ENCODE measurements at regions not wholly inside any gene's neighbourhood (a gene's known extent, or its start where the extent isn't known, plus 50 kb on each side); places are given as distances from the start of the nearest gene placed in this dataset.

GRCh38 chr9:82091610-82092009, 103.0 kb downstream of the SPATA31D1 start:
- DNase-seq (ENCODE audit: low spot score in 2 of 2): no peak
- no peak for TF ChIP-seq POLR2A (IDR thresholded peaks at IDR 0.05)
- no peak for TF ChIP-seq CTCF (IDR thresholded peaks at IDR 0.05)
- H3K4me3 ChIP-seq (ENCODE audit: low read depth, poor library complexity, severe bottlenecking): no peak overlapping the region
- intact Hi-C loops (cut with DNase I; ENCODE audit: low total_unique reads): no loop called here
- 89 to 98% methylated on average over 2 of the region's 2 CpGs for WGBS, 2 donors

GRCh38 chr9:82101475-82101874, 112.9 kb downstream of the SPATA31D1 start:
- 88 to 100% methylated on average over 1 of the region's 1 CpG for WGBS, 2 donors
- TF ChIP-seq POLR2A (IDR thresholded peaks at IDR 0.05): no peak
- no peak for TF ChIP-seq CTCF (IDR thresholded peaks at IDR 0.05)
- intact Hi-C loops (cut with DNase I; ENCODE audit: low total_unique reads): no loop called here
- H3K4me3 ChIP-seq (ENCODE audit: low read depth, poor library complexity, severe bottlenecking): no peak overlapping the region
- DNase-seq (ENCODE audit: low spot score in 2 of 2): no peak

GRCh38 chr9:82104252-82104651, 115.7 kb downstream of the SPATA31D1 start:
- no peak overlapping the region for H3K4me3 ChIP-seq (ENCODE audit: low read depth, poor library complexity, severe bottlenecking)
- TF ChIP-seq CTCF (IDR thresholded peaks at IDR 0.05): no peak
- TF ChIP-seq POLR2A (IDR thresholded peaks at IDR 0.05): no peak
- WGBS, 2 donors: 88 to 90% methylated on average over 1 of the region's 1 CpG
- DNase-seq (ENCODE audit: low spot score in 2 of 2): no peak
- intact Hi-C loops (cut with DNase I; ENCODE audit: low total_unique reads): no loop called here

- no peak for DNase-seq (ENCODE audit: low spot score in 2 of 2)
- intact Hi-C loops (cut with DNase I; ENCODE audit: low total_unique reads): no loop called here
- 71 to 76% methylated on average over 3 of the region's 3 CpGs for WGBS, 2 donors
- TF ChIP-seq POLR2A (IDR thresholded peaks at IDR 0.05) (no peak), CTCF (IDR thresholded peaks at IDR 0.05) (no peak)
- no peak overlapping the region for H3K4me3 ChIP-seq (ENCODE audit: low read depth, poor library complexity, severe bottlenecking)
These were observed 117.2 kb downstream of the SPATA31D1 start for GRCh38 chr9:82105729-82106128.

- no peak for DNase-seq (ENCODE audit: low spot score in 2 of 2)
- H3K4me3 ChIP-seq (ENCODE audit: low read depth, poor library complexity, severe bottlenecking): no peak overlapping the region
- intact Hi-C loops (cut with DNase I; ENCODE audit: low total_unique reads): no loop called here
- TF ChIP-seq CTCF (IDR thresholded peaks at IDR 0.05) (no peak), POLR2A (IDR thresholded peaks at IDR 0.05) (no peak)
These were observed 118.0 kb downstream of the SPATA31D1 start for GRCh38 chr9:82106536-82106935.

GRCh38 chr9:82108474-82108873, 119.9 kb downstream of the SPATA31D1 start:
- no peak for TF ChIP-seq CTCF (IDR thresholded peaks at IDR 0.05)
- TF ChIP-seq POLR2A (IDR thresholded peaks at IDR 0.05): no peak
- WGBS, 2 donors: 89 to 94% methylated on average over 1 of the region's 1 CpG

More at GRCh38 chr9:82108474-82108873, 119.9 kb downstream of the SPATA31D1 start:
- intact Hi-C loops (cut with DNase I; ENCODE audit: low total_unique reads): no loop called here
- DNase-seq (ENCODE audit: low spot score in 2 of 2): no peak
- no peak overlapping the region for H3K4me3 ChIP-seq (ENCODE audit: low read depth, poor library complexity, severe bottlenecking)

Data from lower leg skin (tissue), 4 donors.